DND-41 (cell line): ENCODE measurements at regions not wholly inside any gene's neighbourhood (a gene's known extent, or its start where the extent isn't known, plus 50 kb on each side); places are given as distances from the start of the nearest gene placed in this dataset.

ENCODE experiments used
- EZH2 ChIP-seq: IDR thresholded peaks from 3 replicates; pipeline ENCODE4 v1.6.1; 2012; ENCODE audit warnings: borderline replicate concordance, low read depth, mild to moderate bottlenecking, moderate library complexity, low read length, inconsistent platforms; ENCODE audit not compliant: severe bottlenecking
- TF ChIP-seq, protein P1 (sequence below): IDR thresholded peaks from 2 replicates; pipeline ENCODE4 v1.5.1; 2012; ENCODE audit warnings: borderline replicate concordance, low read length, moderate library complexity, mild to moderate bottlenecking; ENCODE audit not compliant: poor library complexity, severe bottlenecking; ENCODE audit errors: extremely low read depth

- TF ChIP-seq, protein P1, sequence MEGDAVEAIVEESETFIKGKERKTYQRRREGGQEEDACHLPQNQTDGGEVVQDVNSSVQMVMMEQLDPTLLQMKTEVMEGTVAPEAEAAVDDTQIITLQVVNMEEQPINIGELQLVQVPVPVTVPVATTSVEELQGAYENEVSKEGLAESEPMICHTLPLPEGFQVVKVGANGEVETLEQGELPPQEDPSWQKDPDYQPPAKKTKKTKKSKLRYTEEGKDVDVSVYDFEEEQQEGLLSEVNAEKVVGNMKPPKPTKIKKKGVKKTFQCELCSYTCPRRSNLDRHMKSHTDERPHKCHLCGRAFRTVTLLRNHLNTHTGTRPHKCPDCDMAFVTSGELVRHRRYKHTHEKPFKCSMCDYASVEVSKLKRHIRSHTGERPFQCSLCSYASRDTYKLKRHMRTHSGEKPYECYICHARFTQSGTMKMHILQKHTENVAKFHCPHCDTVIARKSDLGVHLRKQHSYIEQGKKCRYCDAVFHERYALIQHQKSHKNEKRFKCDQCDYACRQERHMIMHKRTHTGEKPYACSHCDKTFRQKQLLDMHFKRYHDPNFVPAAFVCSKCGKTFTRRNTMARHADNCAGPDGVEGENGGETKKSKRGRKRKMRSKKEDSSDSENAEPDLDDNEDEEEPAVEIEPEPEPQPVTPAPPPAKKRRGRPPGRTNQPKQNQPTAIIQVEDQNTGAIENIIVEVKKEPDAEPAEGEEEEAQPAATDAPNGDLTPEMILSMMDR = no peak
- TF ChIP-seq EZH2 = no peak
Observed at GRCh38 chr3:162193148-162194095, 696.8 kb downstream of the OTOL1 start.
